Stimulated activated CD4-positive, alpha-beta T cell treated with anti-CD3 and anti-CD28 coated beads, Interleukin-1b, Interleukin-23, amount 100 ng/mL, for 4 hours (primary cell): ENCODE measurements at regions not wholly inside any gene's neighbourhood (a gene's known extent, or its start where the extent isn't known, plus 50 kb on each side); places are given as distances from the start of the nearest gene placed in this dataset.
"Not testable (repeated sequence)": the region's sequence is repeated elsewhere in the genome, so short reads cannot be mapped to it uniquely, and the experiment has no call there.

ENCODE experiments used
- DNase-seq, 2 donors: peaks; one replicate each; pipeline ENCODE4 v3.0.0-alpha.2; 2020; ENCODE audit warnings: low read depth in 2 of 2

- DNase-seq = not testable (repeated sequence)
These were observed 676.6 kb upstream of the AMELY start for GRCh38 chrY:7588176-7588575.

- no peak for DNase-seq
These were observed 651.0 kb upstream of the AMELY start for GRCh38 chrY:7562541-7562940.

GRCh38 chrY:7557675-7558074, 646.1 kb upstream of the AMELY start:
- no peak for DNase-seq

GRCh38 chrY:7555006-7555405, 643.5 kb upstream of the AMELY start:
- DNase-seq = no peak

GRCh38 chrY:7545060-7545459, 633.5 kb upstream of the AMELY start:
- DNase-seq = no peak

- no peak for DNase-seq
These were observed 632.7 kb upstream of the AMELY start for GRCh38 chrY:7544172-7544770.

- DNase-seq = no peak
These were observed 632.0 kb upstream of the AMELY start for GRCh38 chrY:7543506-7543905.

- no peak for DNase-seq
These were observed 630.8 kb upstream of the AMELY start for GRCh38 chrY:7542256-7542858.

GRCh38 chrY:7529396-7529795, 617.8 kb upstream of the AMELY start:
- DNase-seq = no peak

- not testable (repeated sequence) for DNase-seq
These were observed 616.0 kb upstream of the AMELY start for GRCh38 chrY:7527568-7527967.

- DNase-seq = no peak
These were observed 606.8 kb upstream of the AMELY start for GRCh38 chrY:7518387-7518786.

GRCh38 chrY:7516268-7516667, 604.7 kb upstream of the AMELY start:
- DNase-seq = no peak

GRCh38 chrY:7515812-7516211, 604.3 kb upstream of the AMELY start:
- no peak for DNase-seq

GRCh38 chrY:7502896-7503295, 591.3 kb upstream of the AMELY start:
- no peak for DNase-seq

- DNase-seq = no peak
These were observed 589.7 kb upstream of the AMELY start for GRCh38 chrY:7501236-7501635.

GRCh38 chrY:7496001-7496400, 584.4 kb upstream of the AMELY start:
- no peak for DNase-seq

GRCh38 chrY:7484455-7485285, 573.1 kb upstream of the AMELY start:
- not testable (repeated sequence) for DNase-seq

- DNase-seq = no peak
These were observed 560.4 kb upstream of the AMELY start for GRCh38 chrY:7471976-7472375.

GRCh38 chrY:7470037-7470436, 558.5 kb upstream of the AMELY start:
- no peak for DNase-seq

- DNase-seq = no peak
These were observed 557.6 kb upstream of the AMELY start for GRCh38 chrY:7468951-7469745.

GRCh38 chrY:7467796-7468520, 556.4 kb upstream of the AMELY start:
- DNase-seq = no peak
